ENCODE measurements at regions not wholly inside any gene's neighbourhood (a gene's known extent, or its start where the extent isn't known, plus 50 kb on each side); places are given as distances from the start of the nearest gene placed in this dataset.

DNA sequence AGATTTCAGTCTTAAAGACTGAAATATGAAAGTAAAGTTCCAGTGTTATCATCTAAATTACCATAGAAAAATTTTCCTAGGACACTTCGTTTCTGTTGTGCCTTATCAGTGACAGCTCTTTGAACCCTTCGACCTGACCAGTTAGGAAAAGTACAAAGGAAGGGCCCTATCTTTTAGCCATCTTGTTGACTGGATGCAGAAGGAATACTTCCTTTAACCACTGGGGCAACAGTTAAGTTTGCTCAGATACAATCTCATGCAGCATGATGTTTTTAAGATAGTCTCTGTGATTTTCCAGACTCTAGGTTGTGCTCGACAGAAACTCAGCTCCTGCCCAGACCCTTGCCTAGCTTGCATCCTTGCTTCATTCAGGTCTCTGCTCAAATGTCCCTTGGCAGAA lies 210.5 kb upstream of the RPS6KA3 start:
- DNase-seq (ENCODE audit: low read depth in 2 of 2), result no peak

GRCh38 chrX:20472620-20473258 lies 206.0 kb upstream of the RPS6KA3 start:
- DNase-seq (ENCODE audit: low read depth in 2 of 2), result no peak

- DNase-seq (ENCODE audit: low read depth in 2 of 2), result no peak
These were observed 205.4 kb upstream of the RPS6KA3 start for GRCh38 chrX:20472148-20472547.

DNA sequence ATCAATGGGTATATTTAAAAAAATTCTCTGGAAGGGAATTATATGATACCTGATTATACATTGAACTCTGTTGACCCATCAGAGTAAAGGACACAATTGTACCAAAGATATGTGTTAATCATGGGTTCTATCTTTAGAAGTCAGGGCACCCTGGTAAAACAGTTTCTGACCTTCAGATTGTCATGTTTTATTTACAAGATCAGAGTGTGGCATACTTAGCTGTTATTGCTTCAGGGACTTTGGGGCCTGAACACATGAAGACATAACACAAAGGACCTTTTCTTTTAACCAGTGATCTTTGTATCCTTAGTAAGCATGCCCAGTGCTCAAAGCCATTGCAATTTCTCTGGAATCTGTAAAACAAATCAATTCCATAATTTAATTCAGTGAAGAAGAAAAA lies 204.8 kb upstream of the RPS6KA3 start:
- no peak for DNase-seq (ENCODE audit: low read depth in 2 of 2)

DNA sequence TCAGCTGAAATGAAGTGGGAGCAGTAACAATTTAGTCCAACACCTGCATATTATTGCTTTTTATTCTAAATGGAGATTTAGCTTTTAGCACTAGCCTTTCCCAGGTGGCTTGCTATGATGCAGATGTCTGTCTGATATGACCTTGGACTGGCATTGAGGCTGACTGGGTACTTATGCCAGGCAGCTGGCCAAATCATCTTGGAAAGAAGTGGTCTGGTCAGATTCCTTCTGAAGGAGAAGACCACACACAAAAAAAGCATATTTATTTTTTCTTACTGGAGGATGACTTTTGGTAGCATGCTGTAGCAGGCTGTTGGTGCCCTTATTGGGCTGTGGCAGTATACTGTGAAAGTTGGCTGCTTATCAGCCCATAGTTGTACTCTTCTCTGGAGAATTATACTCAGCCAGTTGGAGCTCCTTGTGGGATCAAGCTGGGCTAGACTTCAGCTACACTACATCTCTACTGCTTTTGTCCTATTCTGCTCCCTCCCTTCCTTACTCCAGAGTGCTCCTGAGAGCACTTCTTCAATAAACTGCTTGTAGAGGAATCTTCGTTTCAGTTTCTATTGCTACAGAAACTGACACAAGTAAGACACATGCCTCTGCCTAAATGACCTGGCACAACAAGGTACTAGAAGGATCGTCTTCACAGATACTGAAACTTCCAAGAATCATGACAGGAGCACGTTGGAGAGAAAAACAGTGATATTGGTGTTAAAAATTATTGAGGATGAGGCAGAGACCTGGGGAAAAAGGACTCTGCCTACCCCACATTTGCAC lies 196.8 kb upstream of the RPS6KA3 start:
- no peak for DNase-seq (ENCODE audit: low read depth in 2 of 2)

- DNase-seq (ENCODE audit: low read depth in 2 of 2), result no peak
These were observed 194.9 kb upstream of the RPS6KA3 start for GRCh38 chrX:20461576-20461975.

DNA sequence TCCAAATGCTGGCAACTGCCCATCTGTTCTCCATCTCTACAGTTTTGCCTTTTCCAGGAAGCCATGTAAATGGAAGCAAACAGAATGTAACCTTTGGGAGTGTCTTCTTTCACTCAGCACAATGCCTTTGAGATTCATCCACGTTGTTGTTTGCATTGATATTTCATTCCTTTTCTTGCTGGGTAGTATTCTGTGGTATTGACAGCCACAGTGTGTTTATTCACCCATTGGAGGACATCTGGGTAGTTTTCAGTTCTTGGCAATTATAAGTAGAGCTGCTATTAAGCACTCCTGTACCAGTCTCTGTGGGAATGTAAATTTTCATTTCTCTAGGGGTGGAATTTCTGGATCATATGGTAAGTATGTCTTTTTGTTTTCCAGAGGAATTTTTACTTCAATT lies 194.3 kb upstream of the RPS6KA3 start:
- no peak for DNase-seq (ENCODE audit: low read depth in 2 of 2)

- DNase-seq (ENCODE audit: low read depth in 2 of 2), result no peak
These were observed 193.0 kb upstream of the RPS6KA3 start for GRCh38 chrX:20459410-20460350.

DNA sequence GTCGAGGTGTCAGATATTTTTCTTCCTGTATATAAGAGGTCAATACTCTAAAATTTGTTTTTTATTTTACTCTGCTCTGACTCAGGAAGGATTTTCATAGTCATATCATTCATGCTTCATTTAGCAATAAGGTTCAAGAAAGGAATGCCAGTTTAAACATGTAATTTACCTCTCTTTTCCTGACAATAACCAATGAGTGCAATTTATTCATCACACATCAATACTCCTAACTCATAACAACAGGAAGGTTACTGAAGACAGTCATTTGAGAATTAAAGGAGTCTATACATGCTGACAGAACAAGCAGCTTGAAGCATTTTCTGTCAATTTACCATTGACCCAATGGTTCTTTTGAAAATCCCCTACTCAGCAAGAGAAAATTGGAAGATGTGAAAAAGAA lies 190.3 kb upstream of the RPS6KA3 start:
- DNase-seq (ENCODE audit: low read depth in 2 of 2), result no peak

GRCh38 chrX:20455001-20455400 lies 188.3 kb upstream of the RPS6KA3 start:
- DNase-seq (ENCODE audit: low read depth in 2 of 2), result no peak

- DNase-seq (ENCODE audit: low read depth in 2 of 2), result no peak
These were observed 187.4 kb upstream of the RPS6KA3 start for GRCh38 chrX:20454117-20454516.

DNA sequence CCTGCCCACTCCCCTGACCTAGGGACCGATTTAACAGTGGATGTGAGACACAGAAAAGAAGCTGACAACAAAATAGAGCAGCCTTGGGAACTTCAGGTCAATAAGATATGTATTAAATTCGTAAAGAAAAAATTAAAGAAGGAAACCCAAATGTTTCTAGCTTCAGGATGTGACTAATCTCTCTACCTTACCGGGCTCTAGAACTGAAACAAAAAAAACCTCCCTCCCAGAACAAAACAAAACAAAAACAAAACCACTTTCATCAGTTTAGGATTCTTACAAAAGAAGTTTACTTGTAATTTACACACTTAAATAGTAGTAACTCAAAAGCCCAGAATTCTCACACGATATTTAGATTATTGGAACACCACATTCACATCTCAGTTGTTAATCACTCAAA lies 185.8 kb upstream of the RPS6KA3 start:
- DNase-seq (ENCODE audit: low read depth in 2 of 2), result no peak

DNA sequence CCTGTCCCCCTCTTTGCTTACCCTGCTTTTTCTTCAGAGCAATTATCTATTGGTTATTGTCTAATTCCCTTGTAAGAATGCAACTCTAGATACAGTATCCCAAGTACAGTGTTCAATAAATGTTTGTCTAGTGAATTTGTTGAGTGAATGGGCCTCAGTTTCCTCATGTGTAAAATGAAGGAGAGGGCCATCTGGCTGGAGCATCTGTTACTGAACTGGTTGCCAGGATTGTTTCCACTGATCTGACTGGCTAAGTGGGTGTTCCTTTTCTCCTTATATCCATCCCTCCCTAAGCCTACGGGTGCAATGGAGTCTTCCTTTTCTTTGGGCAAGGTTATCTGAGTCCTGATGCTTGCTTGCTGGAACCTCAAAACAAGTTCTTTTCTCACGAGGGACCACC lies 185.2 kb upstream of the RPS6KA3 start:
- no peak for DNase-seq (ENCODE audit: low read depth in 2 of 2)

DNA sequence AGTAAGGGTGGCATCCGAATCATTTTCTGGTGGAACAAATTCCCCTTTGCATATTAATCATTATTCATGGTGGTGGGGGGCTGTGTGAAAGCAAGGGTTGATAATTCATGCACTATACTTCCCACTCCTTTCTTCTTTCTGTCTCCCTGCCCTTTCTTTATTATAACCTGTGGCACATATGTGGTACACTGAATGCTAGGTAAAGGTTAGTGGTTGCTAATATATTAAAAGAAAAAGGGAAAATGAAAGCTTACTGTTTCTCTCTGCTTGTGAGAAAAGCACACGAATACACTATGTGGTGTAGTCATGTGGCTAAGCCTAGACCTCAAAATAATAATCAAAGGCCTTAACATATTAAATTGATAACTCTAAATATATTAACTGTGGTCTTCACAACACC lies 178.4 kb upstream of the RPS6KA3 start:
- DNase-seq (ENCODE audit: low read depth in 2 of 2), result no peak

- peak; percentile 65 to 68 for DNase-seq (ENCODE audit: low read depth in 2 of 2)
These were observed 175.9 kb upstream of the RPS6KA3 start for GRCh38 chrX:20442597-20442996.

DNA sequence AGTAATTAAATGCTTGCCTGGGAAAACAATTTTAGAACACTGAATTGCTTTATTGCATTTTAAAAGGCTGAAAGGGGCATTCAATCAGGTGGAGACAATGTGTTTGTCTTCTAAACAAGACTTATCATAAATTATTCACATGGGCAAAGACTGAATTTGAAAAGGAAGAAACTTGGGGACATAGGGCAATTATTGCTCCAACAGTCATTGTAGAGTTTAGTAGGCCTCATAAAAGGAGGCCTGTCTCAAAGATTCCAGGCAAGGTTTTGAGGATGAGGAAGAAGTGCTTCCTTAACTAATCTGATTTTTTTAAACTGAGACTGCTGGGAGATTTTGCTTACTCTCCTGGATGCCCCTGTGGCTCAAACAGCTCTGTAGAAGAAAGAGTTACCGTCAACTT lies 174.4 kb upstream of the RPS6KA3 start:
- no peak for DNase-seq (ENCODE audit: low read depth in 2 of 2)

DNA sequence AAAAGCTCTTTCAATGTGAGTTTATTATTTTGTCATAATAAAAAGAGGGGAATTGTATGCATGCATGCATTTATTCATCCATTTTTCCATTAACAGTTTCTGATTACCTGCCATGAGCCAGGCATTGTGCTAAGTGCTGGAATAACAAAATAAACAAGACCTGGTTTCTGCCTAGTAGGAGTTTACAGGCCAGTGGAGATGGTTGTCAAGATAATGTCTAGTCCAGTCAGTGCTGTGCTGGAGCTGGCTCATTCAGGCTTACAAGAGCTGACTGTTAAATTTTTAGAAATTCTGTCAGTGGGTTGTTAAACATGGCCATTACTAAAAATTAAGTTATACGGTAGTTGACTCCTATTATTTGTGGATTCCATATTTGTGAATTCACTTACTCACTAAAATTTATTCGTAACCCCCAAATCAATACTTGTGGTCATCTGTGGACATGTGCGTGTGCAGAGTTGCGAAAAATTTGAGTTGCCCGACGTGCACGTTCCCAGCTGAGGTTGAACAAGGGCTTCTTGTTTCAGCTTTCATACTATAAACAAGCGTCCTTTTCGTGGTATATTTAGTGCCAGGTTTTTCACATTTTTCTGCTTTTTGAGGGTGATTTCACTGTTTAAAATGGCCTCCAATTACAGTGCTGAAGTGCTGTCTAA lies 172.3 kb upstream of the RPS6KA3 start:
- DNase-seq (ENCODE audit: low read depth in 2 of 2), result no peak

DNA sequence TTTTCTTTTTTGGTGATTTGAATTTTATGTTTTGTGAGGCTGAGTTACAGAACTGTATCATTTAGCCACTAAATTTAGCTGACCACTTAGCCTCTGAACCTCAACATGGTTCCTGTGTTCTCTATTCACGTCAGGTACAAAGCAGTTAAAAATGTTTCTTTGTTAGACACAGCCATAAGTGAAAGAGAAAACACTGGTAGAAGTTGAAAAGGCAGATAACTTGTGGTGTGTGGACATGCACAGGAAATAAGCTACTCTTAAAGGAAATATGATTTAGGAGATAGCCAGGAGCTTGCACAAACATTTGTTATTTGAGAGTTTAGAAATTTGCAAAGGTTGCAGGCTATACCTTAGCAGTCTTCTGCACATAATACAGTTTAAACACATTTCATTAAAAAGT lies 171.0 kb upstream of the RPS6KA3 start:
- DNase-seq (ENCODE audit: low read depth in 2 of 2), result no peak

DNA sequence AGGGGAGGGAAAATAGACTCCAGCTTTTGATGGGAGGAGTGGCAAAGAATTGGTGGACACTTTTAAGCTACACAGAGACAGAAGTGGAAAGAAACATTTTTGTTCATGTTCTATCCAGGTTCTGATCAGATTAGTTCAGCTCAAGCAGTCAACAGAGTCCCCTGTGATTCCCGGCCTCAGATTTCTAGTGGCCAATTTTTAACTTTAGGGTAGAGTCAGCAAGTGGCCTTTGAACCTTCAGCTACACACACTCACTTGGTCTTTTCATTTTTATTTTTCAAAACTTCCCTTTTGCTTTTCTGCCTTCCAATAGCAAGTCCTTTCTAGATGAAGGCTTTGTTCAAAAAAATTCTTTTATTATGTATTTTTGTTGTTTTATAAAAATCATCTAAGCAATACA lies 169.2 kb upstream of the RPS6KA3 start:
- DNase-seq (ENCODE audit: low read depth in 2 of 2), result no peak

DNA sequence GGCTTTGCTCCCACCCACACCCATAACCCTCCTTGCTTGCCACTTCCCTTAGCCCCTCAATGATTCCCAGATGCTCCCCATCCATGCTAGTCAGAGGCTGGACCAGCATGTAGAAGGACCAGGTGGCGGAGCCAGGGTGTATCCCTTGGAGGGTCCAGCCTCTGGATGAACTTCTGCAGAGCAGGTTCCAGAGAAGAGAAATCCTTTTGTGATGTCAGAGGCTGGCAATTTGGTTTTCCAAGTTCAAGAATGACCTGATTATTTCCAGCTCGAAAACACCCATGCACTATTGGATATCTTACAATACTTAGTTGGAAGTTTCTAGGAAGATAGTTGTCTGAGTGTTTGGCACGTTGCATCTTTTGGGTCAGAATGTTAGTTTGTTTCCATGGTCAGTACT lies 168.3 kb upstream of the RPS6KA3 start:
- no peak for DNase-seq (ENCODE audit: low read depth in 2 of 2)

GRCh38 chrX:20433388-20433775 lies 166.7 kb upstream of the RPS6KA3 start:
- no peak for DNase-seq (ENCODE audit: low read depth in 2 of 2)

DNA sequence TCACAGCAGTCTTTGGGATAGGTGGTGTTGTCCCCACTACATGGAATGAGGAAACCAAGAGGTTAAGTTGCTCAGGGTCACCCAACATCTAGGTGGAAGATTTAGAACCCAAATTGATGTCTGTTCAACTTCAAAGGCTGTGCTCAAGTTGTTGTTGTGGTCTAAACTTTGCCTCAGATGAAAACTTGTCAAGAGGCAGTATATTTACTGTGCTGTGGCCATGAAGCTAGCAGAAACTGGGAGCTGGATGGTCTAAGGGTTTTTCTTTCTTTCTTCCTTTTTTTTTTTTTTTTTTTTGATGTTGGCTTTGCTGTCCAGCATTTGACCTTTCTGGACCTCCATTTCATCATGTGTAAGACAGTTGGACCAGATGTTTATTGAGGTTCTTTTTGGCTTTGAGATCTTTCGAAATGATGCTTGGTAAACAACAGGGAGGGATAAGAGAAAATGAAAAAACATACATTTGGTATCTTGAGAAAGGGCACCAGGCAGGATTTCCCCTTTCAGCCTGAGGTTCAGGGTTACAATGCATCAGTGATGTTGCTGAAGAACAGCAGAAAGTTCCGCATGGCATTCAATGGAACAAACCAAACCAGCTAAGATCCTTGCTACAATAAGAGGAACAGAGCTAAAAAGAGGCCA lies 166.2 kb upstream of the RPS6KA3 start:
- DNase-seq (ENCODE audit: low read depth in 2 of 2), result no peak

Data from stimulated activated CD8-positive, alpha-beta memory T cell treated with anti-CD3 and anti-CD28 coated beads, Interleukin-2, amount 100 ng/mL, for 1 hour (primary cell).